Astrocyte (in vitro differentiated cells and primary cell): ENCODE measurements at regions not wholly inside any gene's neighbourhood (a gene's known extent, or its start where the extent isn't known, plus 50 kb on each side); places are given as distances from the start of the nearest gene placed in this dataset.

Experiments used
- EZH2 ChIP-seq: IDR thresholded peaks from 2 replicates; pipeline ENCODE4 v1.6.1; 2012; ENCODE audit warnings: mild to moderate bottlenecking, low read length, inconsistent platforms; ENCODE audit not compliant: insufficient read depth
- TF ChIP-seq, protein P1 (sequence below): IDR thresholded peaks from 2 replicates; pipeline ENCODE4 v1.5.1; 2011; ENCODE audit warnings: low read depth, mild to moderate bottlenecking, inconsistent platforms, low read length, moderate library complexity; ENCODE audit not compliant: insufficient read depth

DNA sequence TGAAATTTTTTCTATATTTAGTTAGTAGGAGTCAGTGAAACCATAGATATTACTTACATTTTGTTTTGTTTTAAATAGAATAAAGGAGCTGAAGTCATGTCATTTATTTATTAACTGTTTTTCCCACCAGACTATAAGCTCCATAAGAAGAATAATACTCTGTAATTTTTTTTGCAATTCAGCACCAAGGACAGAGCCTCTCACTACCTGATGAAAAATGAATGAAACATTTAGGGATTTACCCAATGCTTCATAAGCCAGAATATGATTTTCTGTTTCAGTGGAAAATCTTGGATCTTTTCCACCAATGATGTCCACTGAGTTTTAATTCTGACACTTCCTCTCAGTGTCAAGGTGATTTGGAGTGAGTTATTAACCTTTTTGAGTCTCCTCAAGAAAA is 624.9 kb upstream of the GRAMD2B start:
- TF ChIP-seq, protein P1, sequence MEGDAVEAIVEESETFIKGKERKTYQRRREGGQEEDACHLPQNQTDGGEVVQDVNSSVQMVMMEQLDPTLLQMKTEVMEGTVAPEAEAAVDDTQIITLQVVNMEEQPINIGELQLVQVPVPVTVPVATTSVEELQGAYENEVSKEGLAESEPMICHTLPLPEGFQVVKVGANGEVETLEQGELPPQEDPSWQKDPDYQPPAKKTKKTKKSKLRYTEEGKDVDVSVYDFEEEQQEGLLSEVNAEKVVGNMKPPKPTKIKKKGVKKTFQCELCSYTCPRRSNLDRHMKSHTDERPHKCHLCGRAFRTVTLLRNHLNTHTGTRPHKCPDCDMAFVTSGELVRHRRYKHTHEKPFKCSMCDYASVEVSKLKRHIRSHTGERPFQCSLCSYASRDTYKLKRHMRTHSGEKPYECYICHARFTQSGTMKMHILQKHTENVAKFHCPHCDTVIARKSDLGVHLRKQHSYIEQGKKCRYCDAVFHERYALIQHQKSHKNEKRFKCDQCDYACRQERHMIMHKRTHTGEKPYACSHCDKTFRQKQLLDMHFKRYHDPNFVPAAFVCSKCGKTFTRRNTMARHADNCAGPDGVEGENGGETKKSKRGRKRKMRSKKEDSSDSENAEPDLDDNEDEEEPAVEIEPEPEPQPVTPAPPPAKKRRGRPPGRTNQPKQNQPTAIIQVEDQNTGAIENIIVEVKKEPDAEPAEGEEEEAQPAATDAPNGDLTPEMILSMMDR = no peak
- no peak for TF ChIP-seq EZH2
